Stomach (tissue), 8 donors: ENCODE measurements at regions not wholly inside any gene's neighbourhood (a gene's known extent, or its start where the extent isn't known, plus 50 kb on each side); places are given as distances from the start of the nearest gene placed in this dataset.

Experiments used
- DNase-seq, 2 donors: peaks; one replicate each; pipeline versions ENCODE4 v3.0.0 to v3.0.0-alpha.2; 2013 to 2019
- H3K27ac ChIP-seq, 5 donors: fragments of 200-600 bp in 4 of 5; sonication (generic) in 4 of 5; one replicate each; pipeline ENCODE4 v1.5.1; 2013 to 2019; ENCODE audit warnings: mild to moderate bottlenecking in 1 of 5, moderate library complexity in 1 of 5
- H3K27me3 ChIP-seq, 3 donors: fragments of 200-600 bp; sonication (generic); one replicate each; pipeline ENCODE4 v1.5.1; 2017 to 2019; ENCODE audit warnings: mixed run types in 1 of 3
- H3K36me3 ChIP-seq, 4 donors: fragments of 200-600 bp; sonication (generic); 1 replicate in 3 of 4; 2 replicates in 1 of 4; pipeline ENCODE4 v1.5.1; 2016 to 2019
- H3K4me1 ChIP-seq, 4 donors: fragments of 200-600 bp; sonication (generic); one replicate each; pipeline ENCODE4 v1.5.1; 2016 to 2019
- H3K4me3 ChIP-seq, 4 donors: fragments of 200-600 bp; sonication (generic) in 3 of 4; one replicate each; pipeline ENCODE4 v1.5.1; 2016 to 2019; ENCODE audit warnings: mild to moderate bottlenecking in 1 of 4
- H3K9me3 ChIP-seq, 4 donors: fragments of 200-600 bp; sonication (generic); one replicate each; pipeline ENCODE4 v1.5.1; 2016 to 2019
- CTCF ChIP-seq, 7 experiments: fragments of 450-650 bp in 4 of 7; fragments of 200-600 bp in 3 of 7; sonication (generic) in 3 of 7; IDR thresholded peaks; one replicate each; pipeline ENCODE4 v1.5.1; 2016 to 2019; ENCODE audit warnings: antibody characterized with exemption in 7 of 7, control low read depth in 2 of 7, mild to moderate bottlenecking in 1 of 7
- EP300 ChIP-seq: sonication (generic); formaldehyde crosslinking; IDR thresholded peaks from one replicate; pipeline ENCODE4 v1.6.1; 2017; ENCODE audit warnings: antibody characterized with exemption
- POLR2A ChIP-seq, 4 donors: fragments of 450-650 bp; IDR thresholded peaks; one replicate each; pipeline ENCODE4 v1.6.1; 2016; ENCODE audit warnings: antibody characterized with exemption in 4 of 4, control low read depth in 2 of 4, mild to moderate bottlenecking in 1 of 4, moderate library complexity in 1 of 4
- POLR2AphosphoS5 ChIP-seq, 3 donors: sonication (generic); formaldehyde crosslinking; IDR thresholded peaks; one replicate each; pipeline ENCODE4 v1.6.1; 2016; ENCODE audit warnings: antibody characterized with exemption in 3 of 3
- WGBS, 5 donors: extraction: QIAGEN DNeasy Blood & Tissue Kit in 3 of 5; methylation state at CpG; one replicate each; pipeline versions ENCODE4 v1.1.5 to v1.1.7; 2013 to 2018; 5-methylcytosine and 5-hydroxymethylcytosine counted together
- intact Hi-C: fragments of 100-400 bp; cut with DNase I; formaldehyde crosslinking; loops from one replicate; pipeline ENCODE4 v1.15.1; 2023; ENCODE audit warnings: low total_unique reads
- donor health status: healthy with polysubstance abuse.
- donor health status: Bipolar disorder and iron deficiency.
- donor health status: healthy.

- intact Hi-C loops: no loop called here
- no peaks in the 10 kb centered on the region for H3K36me3 ChIP-seq
- no peaks in the 10 kb centered on the region for H3K9me3 ChIP-seq
- H3K4me3 ChIP-seq: no peak overlapping the region
- 88 to 100% (median 92%) methylated on average over 1 of the region's 1 CpG for WGBS, 5 donors
- no peak for DNase-seq
- no peaks in the 10 kb centered on the region for H3K27me3 ChIP-seq
- TF ChIP-seq POLR2A (IDR thresholded peaks at IDR 0.05): no peak
- no peak for TF ChIP-seq EP300
- TF ChIP-seq CTCF (IDR thresholded peaks at IDR 0.05): no peak
- no peak for TF ChIP-seq POLR2AphosphoS5 (IDR thresholded peaks at IDR 0.05)
- no peak overlapping the region for H3K27ac ChIP-seq
- no peaks in the 10 kb centered on the region for H3K4me1 ChIP-seq
Measured at GRCh38 chr1:81553503-81553902, 247.2 kb upstream of the ADGRL2 start.

DNA sequence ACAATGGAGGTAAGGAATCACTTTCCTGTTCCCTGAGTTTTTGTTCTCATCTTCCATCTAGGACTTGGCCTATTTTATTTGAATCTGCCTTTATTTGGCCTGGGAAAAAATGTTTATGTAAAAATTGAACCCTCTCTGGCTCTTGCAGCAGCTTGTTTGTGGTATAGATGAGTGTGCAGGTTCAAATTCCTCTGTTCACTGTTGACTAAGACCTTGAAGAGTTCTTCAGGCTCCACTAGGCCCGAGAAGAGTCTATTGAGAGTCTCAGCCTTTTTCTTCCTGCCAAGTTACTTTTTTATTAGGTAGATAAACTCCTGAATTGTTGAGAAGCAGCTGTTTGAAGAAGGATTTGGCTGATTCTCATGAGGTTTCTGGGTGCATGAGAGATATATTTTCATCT is 248.8 kb upstream of the ADGRL2 start:
- intact Hi-C loops: no loop called here
- no peak overlapping the region for H3K4me3 ChIP-seq
- no peak for DNase-seq
- H3K27ac ChIP-seq: no peak overlapping the region
- no peaks in the 10 kb centered on the region for H3K4me1 ChIP-seq
- WGBS, 5 donors: 38 to 76% (median 71%) methylated on average over 1 of the region's 1 CpG
- no peaks in the 10 kb centered on the region for H3K27me3 ChIP-seq
- no peaks in the 10 kb centered on the region for H3K9me3 ChIP-seq
- TF ChIP-seq CTCF (IDR thresholded peaks at IDR 0.05) (no peak), POLR2AphosphoS5 (IDR thresholded peaks at IDR 0.05) (no peak), EP300 (no peak), POLR2A (IDR thresholded peaks at IDR 0.05) (no peak)
- no peaks in the 10 kb centered on the region for H3K36me3 ChIP-seq

DNA sequence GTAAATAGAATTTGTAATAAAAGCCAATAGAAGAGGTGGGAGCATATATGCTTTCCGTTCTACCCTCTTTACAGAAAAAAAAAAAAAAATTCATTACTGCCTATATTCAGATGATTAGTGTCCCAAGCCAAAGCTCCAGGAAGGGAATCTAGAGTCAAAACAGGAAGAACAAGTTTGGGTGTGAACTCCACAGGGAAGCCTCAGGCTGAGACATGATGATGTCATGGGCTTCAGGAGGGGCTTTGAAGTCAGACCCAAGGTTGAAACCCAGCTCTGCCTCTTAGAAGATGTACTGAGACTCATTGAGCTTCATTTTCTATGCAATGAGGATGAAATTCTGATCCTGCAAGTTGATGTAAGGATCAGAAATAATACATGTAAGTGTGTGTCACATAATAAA is 250.0 kb upstream of the ADGRL2 start:
- intact Hi-C loops: no loop called here
- peak in 1 of 2 donors; percentile 69 for DNase-seq
- no peak overlapping the region for H3K27ac ChIP-seq
- no peak overlapping the region for H3K4me3 ChIP-seq
- WGBS, 5 donors: 35 to 66% (median 41%) methylated on average over 1 of the region's 1 CpG
- H3K36me3 ChIP-seq: no peaks in the 10 kb centered on the region
- H3K4me1 ChIP-seq: no peaks in the 10 kb centered on the region
- TF ChIP-seq EP300 (no peak), POLR2A (IDR thresholded peaks at IDR 0.05) (no peak), CTCF (IDR thresholded peaks at IDR 0.05) (no peak), POLR2AphosphoS5 (IDR thresholded peaks at IDR 0.05) (no peak)
- H3K27me3 ChIP-seq: no peaks in the 10 kb centered on the region
- no peaks in the 10 kb centered on the region for H3K9me3 ChIP-seq

DNA sequence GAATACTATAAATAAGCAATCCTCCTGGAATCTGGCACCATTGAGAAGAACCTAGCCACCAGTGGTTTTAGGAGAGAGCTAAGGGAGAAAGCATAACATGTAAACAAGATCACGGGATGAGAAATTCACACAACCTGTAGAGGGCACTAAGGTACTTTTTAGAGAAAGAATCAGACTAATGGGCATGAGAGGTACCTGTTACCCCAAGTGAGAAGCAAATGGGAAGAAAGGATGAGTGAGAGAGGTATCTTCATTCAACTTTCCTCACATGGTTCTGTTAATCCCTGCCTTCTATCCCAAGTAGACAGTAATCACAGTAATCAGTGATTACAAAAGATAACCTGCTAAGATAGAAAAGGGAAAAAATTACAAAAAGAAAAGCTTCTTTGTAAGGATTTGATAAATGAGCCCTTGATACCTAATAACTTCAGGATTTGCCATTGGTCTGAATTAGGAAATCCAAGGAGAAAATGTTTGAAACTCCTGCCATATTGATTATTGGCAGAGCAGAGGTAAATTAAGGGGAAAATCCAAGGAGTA is 251.1 kb upstream of the ADGRL2 start:
- TF ChIP-seq POLR2A (IDR thresholded peaks at IDR 0.05): no peak
- no peak for TF ChIP-seq POLR2AphosphoS5 (IDR thresholded peaks at IDR 0.05)
- peak in 4 of 7 experiments; percentile 17 to 45 (median 26) for TF ChIP-seq CTCF (IDR thresholded peaks at IDR 0.05)
- TF ChIP-seq EP300: no peak
- H3K4me1 ChIP-seq: no peaks in the 10 kb centered on the region
- H3K4me3 ChIP-seq: no peak overlapping the region
- peak in 1 of 2 donors; percentile 65 for DNase-seq
- H3K9me3 ChIP-seq: no peaks in the 10 kb centered on the region
- intact Hi-C loops: no loop called here
- WGBS, 5 donors: 6 to 18% (median 8%) methylated on average over 1 of the region's 1 CpG
- H3K27me3 ChIP-seq: no peaks in the 10 kb centered on the region
- H3K36me3 ChIP-seq: no peaks in the 10 kb centered on the region
- no peak overlapping the region for H3K27ac ChIP-seq
